ENCODE measurements at regions not wholly inside any gene's neighbourhood (a gene's known extent, or its start where the extent isn't known, plus 50 kb on each side); places are given as distances from the start of the nearest gene placed in this dataset.
A peak's percentile ranks its signal among the peaks of the same experiment; 100 is the strongest.
"Not testable (repeated sequence)": the region's sequence is repeated elsewhere in the genome, so short reads cannot be mapped to it uniquely, and the experiment has no call there.

DNA sequence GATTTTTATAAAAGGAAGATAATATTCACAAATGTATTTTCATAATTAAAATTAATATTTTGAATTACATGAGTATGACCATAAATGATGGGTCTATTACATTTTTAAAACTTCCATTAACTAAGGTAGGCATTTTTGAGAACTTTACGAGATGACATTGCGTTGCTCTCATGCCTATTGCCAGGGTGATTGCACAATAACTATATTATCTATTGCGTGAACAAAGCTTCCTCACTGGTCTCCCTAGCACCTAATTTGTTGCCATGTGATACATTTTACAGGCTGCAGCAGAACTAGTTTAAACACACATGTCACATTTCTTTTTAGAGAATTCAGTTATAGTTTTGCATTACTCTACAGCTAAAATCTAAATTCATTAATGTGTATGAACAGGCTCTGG, 289.7 kb upstream of the GRID2 start:
- no peak for DNase-seq

DNA sequence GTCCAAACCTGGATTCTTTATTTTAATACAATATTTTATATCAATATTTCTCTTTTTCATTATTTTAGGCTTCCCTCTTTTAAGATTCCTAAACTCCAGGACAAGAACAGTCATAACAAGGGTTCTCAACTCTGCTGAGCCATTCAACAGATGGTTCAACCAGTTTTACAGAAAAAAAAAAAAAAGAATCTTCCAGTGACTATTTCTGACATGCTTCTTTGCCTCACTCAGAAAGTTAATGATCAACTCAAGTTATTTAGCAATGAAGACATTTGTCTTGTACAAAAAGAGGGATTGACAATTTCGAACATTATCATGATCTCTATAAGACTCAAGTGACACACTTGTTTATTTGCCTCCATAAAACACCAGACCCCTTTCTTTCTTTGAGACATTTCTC, 282.6 kb upstream of the GRID2 start:
- DNase-seq, result no peak

DNA sequence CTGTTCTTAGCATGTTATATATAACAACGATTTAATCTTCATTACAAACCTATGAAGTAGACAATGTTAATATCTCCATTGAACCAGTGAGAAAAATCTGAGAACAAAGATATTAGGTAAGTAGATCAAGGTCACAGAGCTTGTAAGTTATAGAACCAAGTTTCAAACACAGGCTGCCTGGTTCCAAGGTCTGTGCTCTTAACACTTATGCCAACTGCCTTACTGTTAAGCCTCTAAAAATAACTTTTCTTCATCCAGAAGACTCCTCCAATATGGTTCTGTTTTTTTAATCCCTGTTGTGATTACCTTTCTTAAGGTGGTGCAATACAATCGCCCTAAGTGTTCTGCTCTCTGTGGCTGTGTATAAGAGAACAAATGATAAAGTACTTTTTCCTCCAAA, 282.0 kb upstream of the GRID2 start:
- DNase-seq, result no peak

DNA sequence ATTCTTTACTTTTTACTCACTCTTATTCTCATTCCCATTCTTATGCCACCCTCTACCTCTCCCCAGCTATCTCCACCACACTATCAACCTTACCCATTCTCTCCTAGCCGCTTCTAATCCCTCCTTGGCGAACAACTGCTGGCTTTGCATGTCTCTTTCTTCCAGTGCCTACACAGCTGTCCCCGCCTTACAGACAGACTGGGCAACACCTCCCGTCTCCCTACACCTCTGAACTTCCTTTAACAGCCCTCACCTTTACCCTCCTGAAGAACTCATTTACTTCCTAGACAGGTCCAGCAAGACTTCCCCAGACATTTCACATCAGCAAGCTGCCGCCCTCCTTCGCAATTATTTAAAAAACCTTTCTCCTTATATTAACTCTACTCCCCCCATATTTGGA, 274.9 kb upstream of the GRID2 start:
- DNase-seq, result not testable (repeated sequence)

DNA sequence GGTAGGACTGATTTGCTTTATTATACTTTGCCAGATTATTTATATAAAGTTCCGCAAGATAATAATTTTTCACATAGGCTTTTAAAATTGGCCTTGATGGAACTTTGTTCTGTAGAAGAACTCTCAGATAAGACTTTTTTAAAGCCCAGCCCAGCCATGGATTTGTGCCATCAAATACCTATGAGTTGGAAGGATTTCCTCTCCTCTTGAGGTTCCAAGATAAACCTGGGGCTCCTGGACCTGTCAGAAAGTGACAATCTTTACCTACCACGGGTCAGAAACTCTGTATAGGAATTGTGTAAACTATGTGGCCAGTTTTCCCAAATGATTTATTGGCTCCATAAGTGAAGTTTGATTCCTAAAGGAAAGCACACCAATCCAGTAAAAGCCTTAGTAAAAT, 271.9 kb upstream of the GRID2 start:
- no peak for DNase-seq

DNA sequence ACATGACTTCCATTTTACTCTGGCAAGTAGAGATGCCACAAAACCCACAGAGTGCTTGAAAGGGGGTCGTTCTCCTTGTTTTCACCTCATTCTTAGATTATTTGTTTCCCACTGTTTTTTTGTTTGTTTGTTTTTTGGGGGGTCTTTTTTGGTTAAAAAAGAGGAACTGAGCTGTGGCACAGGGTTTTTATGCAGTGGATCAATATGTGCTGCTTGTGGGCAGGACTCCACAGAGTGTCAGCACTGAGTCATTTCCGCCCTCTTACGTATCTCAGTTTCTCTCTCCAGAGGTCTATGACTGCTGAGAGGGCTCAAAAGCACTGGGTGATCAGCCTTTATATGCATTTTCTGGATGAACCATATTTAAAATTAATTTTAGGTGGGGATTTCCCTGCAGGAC, 268.1 kb upstream of the GRID2 start:
- no peak for DNase-seq

DNA sequence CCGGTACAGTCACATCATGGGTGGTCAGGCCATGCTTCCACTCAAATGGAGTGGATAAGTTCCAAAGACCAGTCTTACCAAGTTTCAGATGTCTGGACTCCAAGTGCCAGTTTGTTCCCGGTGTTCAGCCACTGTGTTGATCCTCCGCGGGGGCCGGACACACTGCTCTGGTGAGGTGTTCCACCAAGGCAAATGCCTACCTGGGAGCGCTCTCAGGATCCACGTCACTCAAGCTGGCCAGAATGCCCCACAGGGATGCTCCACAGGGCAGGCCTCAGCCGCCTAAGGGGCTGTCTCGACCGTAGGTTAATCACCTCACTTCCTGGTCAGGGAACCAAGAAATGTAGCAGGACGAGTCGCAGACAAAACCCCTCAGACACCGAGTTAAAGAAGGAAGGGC, 258.0 kb upstream of the GRID2 start:
- no peak for DNase-seq

DNA sequence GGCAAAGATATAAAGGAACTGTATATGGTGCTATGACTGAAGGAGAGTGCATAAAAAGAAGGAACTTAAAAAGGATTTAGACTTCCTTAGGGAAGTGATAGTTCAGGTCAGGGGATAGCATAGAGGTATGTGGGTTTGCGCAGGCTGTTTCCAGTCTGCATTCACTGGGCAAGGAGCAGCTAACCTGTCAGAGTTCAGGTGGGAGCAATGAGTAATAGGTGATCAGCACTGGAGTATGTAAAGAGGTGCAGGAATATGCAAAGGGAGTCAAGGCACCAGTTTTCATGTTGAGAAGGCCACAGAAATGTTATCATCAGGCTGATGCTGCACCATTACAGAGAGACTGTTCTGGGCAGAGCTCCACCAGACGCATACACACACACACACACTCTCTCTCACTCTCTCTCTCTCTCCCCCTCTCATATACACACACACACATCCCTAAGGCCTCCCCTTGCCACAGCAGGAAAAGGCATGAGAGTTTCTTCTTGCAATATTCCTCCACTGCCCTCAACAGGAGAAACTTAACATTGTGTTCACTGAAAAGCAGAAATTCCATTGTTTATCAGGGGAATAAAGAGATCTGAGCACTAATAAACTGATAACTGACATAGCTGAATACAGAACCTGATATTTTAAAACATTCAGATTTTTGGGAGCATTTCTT, 256.4 kb upstream of the GRID2 start:
- DNase-seq, result no peak

DNA sequence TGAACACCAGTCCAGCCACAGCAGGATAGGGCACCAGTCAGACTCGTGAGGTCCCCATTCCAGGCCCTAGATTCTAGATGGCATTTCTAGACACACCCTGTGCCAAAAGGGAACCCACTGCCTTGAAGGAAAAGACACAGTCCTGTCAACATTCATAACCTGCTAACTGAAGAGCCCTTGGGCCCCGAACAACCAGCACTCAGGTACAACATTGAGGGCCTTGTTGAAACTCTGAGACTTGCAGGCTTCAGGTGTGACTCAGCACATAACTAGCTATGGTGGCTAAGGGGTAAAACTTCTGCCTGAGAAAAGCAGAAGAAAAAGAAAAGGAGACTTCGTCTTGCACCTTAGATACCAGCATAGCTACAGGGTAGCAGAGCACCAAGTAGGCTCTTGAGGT, 252.9 kb upstream of the GRID2 start:
- DNase-seq, result no peak

DNA sequence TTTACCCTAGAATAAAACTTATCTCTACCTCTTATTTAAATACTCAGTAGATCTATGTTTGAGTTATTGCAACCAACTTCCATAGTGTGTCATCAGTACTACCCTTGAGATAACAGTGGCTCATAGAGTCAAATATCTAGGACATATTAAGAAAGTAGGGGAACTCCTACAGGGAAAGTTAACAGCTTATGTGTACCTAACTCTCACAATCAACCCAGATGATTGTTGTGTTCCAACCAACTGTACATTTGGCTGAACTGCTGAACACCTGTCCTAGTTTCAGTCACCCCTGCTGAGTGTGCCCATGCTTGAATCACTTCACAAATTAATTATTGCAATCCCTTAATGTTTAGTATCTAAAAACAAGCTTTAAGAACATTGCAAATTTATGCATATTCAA, 244.2 kb upstream of the GRID2 start:
- no peak for DNase-seq

DNA sequence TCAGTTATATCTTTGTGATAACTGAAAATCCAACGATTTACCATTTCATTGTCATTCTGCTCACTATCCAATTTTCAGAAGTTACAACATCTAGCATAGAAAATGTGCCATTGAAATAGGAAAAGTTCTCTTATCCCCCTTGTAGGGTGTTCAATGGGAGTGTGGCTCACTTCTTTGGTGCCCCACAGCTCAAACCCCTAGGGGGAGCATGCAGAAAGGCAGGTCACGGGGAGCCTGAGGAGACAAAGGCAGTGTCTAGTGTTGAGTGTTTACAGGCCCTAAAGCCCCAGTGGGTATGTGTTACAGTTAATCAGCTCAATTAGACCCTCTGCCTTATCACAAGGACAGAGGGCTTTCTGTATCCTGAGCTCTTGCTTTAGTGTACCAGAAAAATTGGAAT, 243.4 kb upstream of the GRID2 start:
- DNase-seq, result no peak

DNA sequence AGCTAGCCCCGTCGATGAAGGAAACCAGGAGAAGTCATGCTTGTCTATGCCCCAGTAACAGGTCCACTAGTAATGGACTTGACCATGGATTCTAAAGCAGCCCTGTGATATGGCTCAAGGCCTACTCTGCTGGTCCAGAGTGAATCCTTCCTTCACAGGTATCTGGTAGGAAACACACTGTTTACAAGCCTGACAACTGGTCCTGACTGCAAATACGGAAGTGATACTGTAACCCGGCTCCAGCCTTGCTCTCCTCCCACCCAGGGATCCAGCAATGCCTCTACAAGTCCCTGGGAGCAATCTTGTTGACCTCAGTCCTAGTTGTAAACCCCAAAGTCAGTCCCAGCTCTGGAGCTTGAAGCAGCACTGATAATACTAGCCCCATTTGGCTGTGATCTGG, 239.2 kb upstream of the GRID2 start:
- no peak for DNase-seq

DNA sequence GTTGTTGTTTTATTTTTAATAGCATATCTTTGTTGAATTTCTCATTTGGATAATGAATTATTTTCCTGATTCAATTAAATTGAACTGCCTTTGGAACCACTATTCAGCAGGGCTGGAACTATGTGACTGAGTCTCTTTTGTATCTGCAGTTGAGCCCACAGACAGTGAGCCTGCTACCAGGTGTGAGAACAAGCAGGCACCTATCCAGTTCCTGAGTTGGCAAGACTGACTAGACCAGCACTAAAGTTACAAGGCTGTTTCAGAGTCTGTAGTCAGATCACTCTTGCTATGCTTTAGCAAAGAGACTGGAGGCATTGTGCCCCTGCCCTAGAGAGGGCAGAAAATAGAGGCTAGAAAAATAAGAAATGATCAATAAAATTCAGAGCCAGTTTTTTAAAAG, 237.3 kb upstream of the GRID2 start:
- no peak for DNase-seq

DNA sequence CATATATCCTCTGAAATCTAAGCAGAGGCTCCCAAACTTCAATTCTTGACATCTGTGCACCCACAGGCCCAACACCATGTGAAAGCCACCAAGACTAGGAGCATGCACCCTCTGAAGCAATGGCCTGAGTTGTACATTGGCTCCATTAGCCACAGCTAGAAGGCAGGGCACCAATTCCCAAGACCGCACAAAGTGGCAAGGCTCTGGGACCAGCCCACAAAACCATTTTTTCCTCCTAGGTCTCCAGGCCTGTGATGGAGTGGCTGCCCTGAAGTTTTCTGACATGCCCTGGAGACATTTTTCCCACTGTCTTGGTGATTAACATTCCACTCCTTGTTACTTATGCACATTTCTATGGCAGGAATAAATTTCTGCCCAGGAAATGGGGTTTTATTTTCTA, 232.2 kb upstream of the GRID2 start:
- DNase-seq, result no peak

DNA sequence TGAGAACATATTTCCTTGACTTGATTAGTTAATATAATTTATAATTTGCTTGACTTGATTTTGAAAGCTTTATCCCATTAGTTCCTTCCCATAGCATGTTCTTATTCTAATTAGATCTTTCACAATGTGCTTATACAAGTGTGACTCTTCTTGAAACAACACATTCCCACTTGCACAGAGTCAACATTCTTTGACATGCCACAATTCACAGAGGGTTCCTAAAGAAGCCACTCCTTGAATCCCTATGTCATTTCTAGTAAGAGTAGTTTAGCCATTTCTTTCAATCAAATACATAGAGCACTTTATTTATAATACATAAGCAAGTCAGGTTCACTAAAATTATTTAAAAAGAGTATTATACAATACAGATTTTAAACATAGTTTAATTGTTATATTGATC, 228.9 kb upstream of the GRID2 start:
- no peak for DNase-seq

DNA sequence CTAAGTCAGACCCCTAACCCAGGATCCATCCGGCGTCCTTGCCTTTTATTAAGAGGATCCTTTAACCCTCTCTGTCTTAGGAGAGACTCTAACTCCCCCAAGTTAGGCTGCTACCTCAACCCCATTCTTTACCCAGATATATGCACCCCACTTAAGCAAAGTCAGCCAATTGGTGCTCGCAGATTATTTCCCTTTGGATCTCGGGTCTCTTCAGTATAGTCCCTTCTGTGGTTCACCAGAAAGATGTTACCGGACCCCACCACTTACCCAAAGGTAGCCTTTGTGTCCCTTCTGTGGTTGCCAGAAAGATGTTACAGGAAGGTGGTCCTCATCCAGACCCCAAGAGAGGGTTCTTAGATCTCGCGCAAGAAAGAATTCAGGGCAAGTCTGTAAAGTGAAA, 212.9 kb upstream of the GRID2 start:
- no peak for DNase-seq

DNA sequence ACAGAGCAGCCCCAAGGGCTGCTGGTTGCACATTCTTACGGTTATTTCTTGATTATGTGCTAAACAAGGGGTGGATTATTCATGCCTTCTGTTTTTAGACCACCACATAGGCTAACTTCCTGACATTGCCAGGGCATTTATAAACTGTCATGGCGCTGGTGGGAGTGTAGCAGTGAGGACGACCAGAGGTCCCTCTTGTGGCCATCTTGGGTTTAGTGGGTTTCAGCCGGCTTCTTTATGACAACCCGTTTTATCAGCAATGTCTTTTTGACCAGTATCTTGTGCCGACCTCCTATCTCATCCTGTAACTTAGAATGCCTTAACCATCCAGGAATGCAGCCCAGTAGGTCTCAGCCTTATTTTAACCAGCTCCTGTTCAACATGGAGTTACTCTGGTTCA, 212.4 kb upstream of the GRID2 start:
- DNase-seq, result no peak

DNA sequence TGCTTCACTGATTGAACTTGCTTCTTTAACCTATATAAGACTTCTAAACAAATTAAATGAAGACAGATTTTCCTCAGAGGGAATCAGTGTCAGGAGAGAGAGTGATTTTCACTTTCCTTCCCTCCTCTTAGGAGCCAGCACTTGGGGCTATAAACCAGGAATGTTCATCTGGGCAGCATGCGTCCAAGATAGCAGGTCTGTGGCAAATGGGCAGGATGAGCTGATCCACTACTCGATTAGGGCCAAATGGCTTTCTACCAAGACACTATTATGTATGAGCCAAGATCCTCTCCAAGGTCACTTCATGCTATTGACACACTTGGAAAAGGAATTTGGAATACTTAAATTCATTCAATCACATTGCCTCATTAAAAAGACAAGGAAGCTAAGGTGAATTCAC, 203.9 kb upstream of the GRID2 start:
- no peak for DNase-seq

DNA sequence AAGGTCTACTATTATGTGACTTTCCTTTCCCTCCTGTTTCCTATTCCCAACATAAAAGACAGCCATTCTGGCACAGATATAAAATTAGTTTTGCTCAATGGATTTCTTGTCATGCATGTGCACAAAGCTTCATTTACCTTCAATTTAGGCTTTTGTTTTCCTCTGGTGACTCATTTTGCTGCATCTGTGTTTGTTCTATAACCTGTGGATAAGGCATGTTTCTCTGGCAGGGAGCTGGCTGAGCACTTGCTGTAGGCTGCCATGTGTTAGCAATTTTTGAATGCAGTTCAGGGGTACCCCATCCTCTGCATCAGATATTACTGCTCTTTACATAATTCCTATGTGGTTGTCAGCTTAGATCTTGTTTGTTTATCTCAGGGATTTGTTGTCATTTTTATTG, 202.8 kb upstream of the GRID2 start:
- DNase-seq, result no peak

DNA sequence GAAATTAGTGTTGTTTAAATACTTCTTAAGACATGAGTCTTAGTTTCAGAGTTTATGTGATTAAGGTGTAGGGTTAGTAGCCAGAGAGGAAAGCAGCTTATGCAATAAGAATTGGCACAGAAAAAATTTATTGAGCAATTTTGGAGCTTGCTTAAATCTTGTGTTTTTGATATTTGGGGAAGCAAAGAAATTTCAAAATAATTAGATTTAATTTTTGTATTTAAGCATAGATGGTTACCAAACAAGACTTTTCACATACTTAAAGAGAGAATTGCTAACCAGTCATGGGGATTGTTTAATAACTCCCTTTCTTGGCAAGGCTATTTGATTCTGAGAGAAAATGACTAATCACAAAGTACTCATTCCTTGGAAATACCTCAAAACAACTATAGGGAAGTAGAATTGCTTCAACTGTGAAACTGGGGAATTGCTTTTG, 202.0 kb upstream of the GRID2 start:
- no peak for DNase-seq

DNA sequence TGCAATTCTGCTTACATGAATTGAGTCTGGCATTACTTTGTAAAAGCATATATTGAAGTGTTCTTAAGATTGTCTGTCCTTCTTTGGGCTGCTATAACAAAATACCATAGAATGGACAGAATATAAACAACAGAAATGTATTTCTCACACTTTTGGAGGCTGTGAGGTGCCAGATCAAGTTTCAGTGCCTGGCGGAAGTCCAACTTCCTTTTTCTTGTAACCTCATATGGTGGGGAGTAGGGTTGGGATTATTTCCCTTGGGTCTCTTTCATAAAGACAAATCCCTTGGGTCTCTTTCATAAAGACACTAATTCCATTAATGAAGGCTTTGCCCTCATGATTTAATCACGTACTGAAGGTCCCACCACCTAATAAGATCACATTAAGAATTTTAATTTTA, 199.3 kb upstream of the GRID2 start:
- no peak for DNase-seq

DNA sequence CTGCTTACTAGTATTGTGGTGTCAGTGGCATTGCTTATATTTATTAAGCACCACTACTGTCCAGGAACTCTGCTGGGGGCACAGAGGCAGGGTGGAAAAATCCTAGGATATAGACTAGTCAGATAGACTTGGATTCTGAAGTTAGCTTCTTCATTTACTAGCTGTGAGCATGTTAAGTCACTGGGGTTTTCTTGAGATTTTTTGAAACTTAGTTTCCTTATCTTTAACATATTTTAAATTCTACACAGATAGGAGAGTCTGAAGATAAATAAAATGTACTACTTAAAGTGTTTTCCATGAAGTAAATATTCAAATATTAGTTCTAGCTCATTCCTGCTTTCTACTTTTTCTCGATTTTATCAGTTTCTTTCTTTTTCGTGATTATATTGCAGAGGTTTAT, 196.9 kb upstream of the GRID2 start:
- no peak for DNase-seq

DNA sequence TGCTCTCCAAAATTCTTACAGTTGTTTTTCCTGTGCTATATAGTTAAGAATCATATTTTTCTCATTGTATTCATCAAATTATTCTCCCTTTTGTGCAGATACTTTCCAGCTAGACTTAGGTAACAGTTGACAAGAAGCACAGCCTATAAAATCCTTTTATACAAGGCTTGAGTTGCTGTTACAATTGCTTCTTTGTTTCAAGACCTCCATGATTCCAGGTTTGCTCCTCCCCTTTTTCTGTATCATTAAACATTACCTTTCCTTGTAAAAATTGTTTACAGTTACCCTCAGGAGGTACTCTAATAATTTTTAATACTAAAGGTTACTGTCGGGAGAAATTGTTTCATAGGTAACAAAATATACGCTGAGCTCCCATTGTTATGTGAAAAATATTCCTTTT, 192.3 kb upstream of the GRID2 start:
- DNase-seq, result no peak

DNA sequence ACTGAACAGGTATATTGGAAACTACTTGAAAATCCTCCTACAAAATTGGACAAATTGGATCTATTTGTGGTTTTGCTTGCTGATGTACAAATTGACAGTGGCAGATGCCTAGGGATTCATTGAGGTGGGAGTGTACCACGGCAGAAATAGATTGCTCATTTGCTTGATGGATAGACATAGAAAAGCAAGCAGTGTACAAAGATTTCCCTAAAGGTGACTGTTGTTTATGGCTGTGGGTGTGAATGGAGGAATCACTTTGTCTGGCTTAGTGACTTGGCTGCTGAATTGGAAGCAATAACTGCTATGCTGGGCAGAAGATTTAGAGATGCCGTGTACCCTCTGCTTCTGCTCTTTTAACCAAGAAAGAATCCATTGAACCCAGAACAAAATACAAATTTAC, 191.0 kb upstream of the GRID2 start:
- DNase-seq, result no peak

DNA sequence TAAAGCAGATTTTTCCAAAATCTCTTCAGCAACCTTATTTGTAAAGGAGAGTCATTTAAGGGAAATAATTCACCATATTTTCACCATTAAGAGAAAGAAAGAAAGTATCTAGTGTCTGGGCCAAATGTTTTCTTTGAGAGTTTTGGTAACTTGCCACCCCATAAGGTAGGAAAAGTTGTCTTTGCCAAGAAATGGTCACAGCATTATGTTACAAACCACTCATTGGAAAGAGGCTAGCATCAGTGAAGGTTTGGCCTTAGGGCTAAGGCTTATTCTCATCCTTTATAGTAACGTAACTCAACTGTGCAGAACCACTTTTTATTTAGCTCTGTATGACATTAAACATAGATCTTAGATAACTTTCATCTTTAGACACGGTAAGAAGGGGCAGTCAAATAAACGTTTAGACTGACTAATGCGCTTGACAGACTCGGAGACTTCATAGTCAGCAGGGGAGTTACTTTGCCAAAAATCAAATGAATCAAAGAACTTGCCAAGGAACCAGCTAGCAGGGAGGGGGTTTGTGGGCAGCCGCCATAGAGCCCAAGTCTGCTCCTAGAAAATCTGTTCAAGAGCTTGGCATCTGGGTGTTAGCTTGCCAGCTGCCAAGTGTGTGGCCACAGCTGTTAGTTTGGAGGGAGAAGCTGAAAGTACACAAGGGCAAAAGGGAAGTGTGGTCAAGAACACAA, 182.8 kb upstream of the GRID2 start:
- DNase-seq, result peak; percentile 61

All from midbrain (tissue), 1 donor.